ENCODE measurements at regions not wholly inside any gene's neighbourhood (a gene's known extent, or its start where the extent isn't known, plus 50 kb on each side); places are given as distances from the start of the nearest gene placed in this dataset.

- TF ChIP-seq CREB1 (IDR thresholded peaks at IDR 0.05; ENCODE audit: low read depth) (no peak), EP300 (IDR thresholded peaks at IDR 0.05; ENCODE audit: borderline replicate concordance) (no peak), YY1 (IDR thresholded peaks at IDR 0.05; ENCODE audit: low read depth) (no peak), EGR1 (IDR thresholded peaks at IDR 0.05) (no peak), TAF1 (IDR thresholded peaks at IDR 0.05; ENCODE audit: low read depth) (no peak), ZBTB7A (IDR thresholded peaks at IDR 0.05; ENCODE audit: low read depth) (no peak), CEBPB (IDR thresholded peaks at IDR 0.05) (no peak), REST (IDR thresholded peaks at IDR 0.05; ENCODE audit: low read depth) (no peak), FOXM1 (IDR thresholded peaks at IDR 0.05; ENCODE audit: borderline replicate concordance, low read depth) (no peak), TCF12 (IDR thresholded peaks at IDR 0.05; ENCODE audit: low read depth) (no peak), USF1 (IDR thresholded peaks at IDR 0.05) (no peak), NFIC (IDR thresholded peaks at IDR 0.05) (no peak), RAD21 (IDR thresholded peaks at IDR 0.05; ENCODE audit: low read depth) (no peak), TEAD4 (IDR thresholded peaks at IDR 0.05) (no peak)
- TF ChIP-seq, protein P1, sequence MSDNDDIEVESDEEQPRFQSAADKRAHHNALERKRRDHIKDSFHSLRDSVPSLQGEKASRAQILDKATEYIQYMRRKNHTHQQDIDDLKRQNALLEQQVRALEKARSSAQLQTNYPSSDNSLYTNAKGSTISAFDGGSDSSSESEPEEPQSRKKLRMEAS (IDR thresholded peaks at IDR 0.05): no peak
Observed at GRCh38 chr5:33230467-33231078, 210.2 kb upstream of the TARS1 start.

DNA sequence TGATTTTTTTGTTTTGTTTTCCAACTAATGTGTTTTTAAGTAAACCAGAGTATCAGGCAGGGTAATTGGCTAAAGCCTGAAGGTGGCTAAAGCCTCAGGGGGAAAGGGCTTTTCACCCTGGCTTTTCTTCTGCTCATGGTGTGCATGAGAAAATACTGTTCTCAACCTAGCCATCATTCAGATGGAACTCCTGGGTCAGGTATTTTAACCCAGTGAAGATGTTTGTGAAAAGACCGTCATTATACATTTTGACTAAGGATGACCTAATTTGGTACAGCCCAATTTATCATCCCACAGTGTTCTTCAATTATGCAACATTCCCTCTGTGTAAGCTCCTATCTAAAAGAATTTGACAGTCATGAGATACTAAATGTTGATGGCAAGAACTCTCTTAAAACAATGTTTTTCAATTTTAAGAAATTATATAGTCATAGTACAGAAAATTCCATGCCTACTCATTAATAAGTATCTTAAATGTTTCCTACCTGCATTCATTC, 209.5 kb upstream of the TARS1 start:
- TF ChIP-seq TCF12 (IDR thresholded peaks at IDR 0.05; ENCODE audit: low read depth) (no peak), YY1 (IDR thresholded peaks at IDR 0.05; ENCODE audit: low read depth) (no peak), TEAD4 (IDR thresholded peaks at IDR 0.05) (no peak), EGR1 (IDR thresholded peaks at IDR 0.05) (no peak), EP300 (IDR thresholded peaks at IDR 0.05; ENCODE audit: borderline replicate concordance) (no peak), ZBTB7A (IDR thresholded peaks at IDR 0.05; ENCODE audit: low read depth) (no peak), TAF1 (IDR thresholded peaks at IDR 0.05; ENCODE audit: low read depth) (no peak), FOXM1 (IDR thresholded peaks at IDR 0.05; ENCODE audit: borderline replicate concordance, low read depth) (no peak), CREB1 (IDR thresholded peaks at IDR 0.05; ENCODE audit: low read depth) (no peak)
- TF ChIP-seq, protein P1 (IDR thresholded peaks at IDR 0.05): no peak

- TF ChIP-seq CEBPB (IDR thresholded peaks at IDR 0.05) (no peak), USF1 (IDR thresholded peaks at IDR 0.05) (no peak), NFIC (IDR thresholded peaks at IDR 0.05) (no peak), TAF1 (IDR thresholded peaks at IDR 0.05; ENCODE audit: low read depth) (no peak), TCF12 (IDR thresholded peaks at IDR 0.05; ENCODE audit: low read depth) (no peak), CREB1 (IDR thresholded peaks at IDR 0.05; ENCODE audit: low read depth) (no peak), EP300 (IDR thresholded peaks at IDR 0.05; ENCODE audit: borderline replicate concordance) (no peak), ZBTB7A (IDR thresholded peaks at IDR 0.05; ENCODE audit: low read depth) (no peak), YY1 (IDR thresholded peaks at IDR 0.05; ENCODE audit: low read depth) (no peak), EGR1 (IDR thresholded peaks at IDR 0.05) (no peak), RAD21 (IDR thresholded peaks at IDR 0.05; ENCODE audit: low read depth) (no peak), REST (IDR thresholded peaks at IDR 0.05; ENCODE audit: low read depth) (no peak), TEAD4 (IDR thresholded peaks at IDR 0.05) (no peak), FOXM1 (IDR thresholded peaks at IDR 0.05; ENCODE audit: borderline replicate concordance, low read depth) (no peak)
- TF ChIP-seq, protein P1 (IDR thresholded peaks at IDR 0.05): no peak
Observed at GRCh38 chr5:33231935-33232334, 208.8 kb upstream of the TARS1 start.

DNA sequence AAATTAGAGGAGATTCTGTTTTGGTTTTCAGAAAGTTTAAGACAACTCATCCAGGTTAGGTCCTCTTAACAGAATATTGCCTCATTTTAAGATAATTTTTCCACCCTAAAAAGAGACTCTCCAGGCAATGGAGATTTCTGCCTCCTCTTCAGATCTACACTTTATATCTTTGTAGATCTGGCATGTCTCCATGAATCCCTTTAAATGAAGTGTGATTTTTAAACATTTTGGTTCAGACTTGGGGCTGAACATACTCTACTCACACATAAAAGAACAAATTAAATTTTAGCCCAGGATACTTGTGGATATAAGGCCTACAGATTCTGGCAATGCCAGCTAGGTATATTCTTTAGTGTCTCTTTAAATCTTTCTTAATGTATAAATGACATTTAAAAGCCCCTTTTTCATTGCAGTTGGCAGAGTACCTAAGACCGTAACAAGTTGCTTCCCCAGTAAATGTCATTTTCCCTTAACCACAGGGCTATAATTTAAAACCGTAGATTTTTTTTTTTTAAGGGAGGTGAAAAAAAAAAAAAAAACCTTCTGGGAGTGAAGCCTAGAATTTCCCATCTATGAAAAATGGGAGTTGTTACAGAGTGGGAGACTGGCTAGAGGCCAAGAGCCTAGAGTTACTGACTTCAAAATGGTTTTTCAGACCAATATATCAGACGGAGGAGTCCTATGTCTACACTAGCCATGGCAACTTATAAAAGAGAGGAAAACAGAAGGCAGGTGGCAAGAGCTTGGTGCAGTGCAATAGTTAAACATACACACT, 207.8 kb upstream of the TARS1 start:
- peak; percentile 35; the same call in 1 of the 2 replicates for TF ChIP-seq EP300 (IDR thresholded peaks at IDR 0.05; ENCODE audit: borderline replicate concordance)
- peak; percentile 71 for TF ChIP-seq NFIC (IDR thresholded peaks at IDR 0.05)
- TF ChIP-seq YY1 (IDR thresholded peaks at IDR 0.05; ENCODE audit: low read depth): no peak

GRCh38 chr5:33235304-33235703, 205.5 kb upstream of the TARS1 start:
- no peak for TF ChIP-seq TAF1 (IDR thresholded peaks at IDR 0.05; ENCODE audit: low read depth)
- TF ChIP-seq TCF12 (IDR thresholded peaks at IDR 0.05; ENCODE audit: low read depth): no peak
- TF ChIP-seq FOXM1 (IDR thresholded peaks at IDR 0.05; ENCODE audit: borderline replicate concordance, low read depth): no peak
- TF ChIP-seq ZBTB7A (IDR thresholded peaks at IDR 0.05; ENCODE audit: low read depth): no peak
- TF ChIP-seq CEBPB (IDR thresholded peaks at IDR 0.05): no peak
- no peak for TF ChIP-seq NFIC (IDR thresholded peaks at IDR 0.05)
- no peak for TF ChIP-seq TEAD4 (IDR thresholded peaks at IDR 0.05)
- TF ChIP-seq RAD21 (IDR thresholded peaks at IDR 0.05; ENCODE audit: low read depth): no peak
- TF ChIP-seq EP300 (IDR thresholded peaks at IDR 0.05; ENCODE audit: borderline replicate concordance): no peak
- TF ChIP-seq EGR1 (IDR thresholded peaks at IDR 0.05): no peak
- TF ChIP-seq CREB1 (IDR thresholded peaks at IDR 0.05; ENCODE audit: low read depth): no peak
- no peak for TF ChIP-seq REST (IDR thresholded peaks at IDR 0.05; ENCODE audit: low read depth)
- TF ChIP-seq, protein P1 (IDR thresholded peaks at IDR 0.05): no peak
- no peak for TF ChIP-seq YY1 (IDR thresholded peaks at IDR 0.05; ENCODE audit: low read depth)
- TF ChIP-seq USF1 (IDR thresholded peaks at IDR 0.05): no peak
